NOMO-1 treated with dmso at 0.1 percent for 144 hours (cell line): ENCODE measurements at regions not wholly inside any gene's neighbourhood (a gene's known extent, or its start where the extent isn't known, plus 50 kb on each side); places are given as distances from the start of the nearest gene placed in this dataset.
"Not testable (repeated sequence)": the region's sequence is repeated elsewhere in the genome, so short reads cannot be mapped to it uniquely, and the experiment has no call there.

ENCODE experiments used
- DNase-seq: peaks from one replicate; lab custom pipeline; 2025; ENCODE audit not compliant: unreplicated experiment; lab: John Stamatoyannopoulos, UW

DNA sequence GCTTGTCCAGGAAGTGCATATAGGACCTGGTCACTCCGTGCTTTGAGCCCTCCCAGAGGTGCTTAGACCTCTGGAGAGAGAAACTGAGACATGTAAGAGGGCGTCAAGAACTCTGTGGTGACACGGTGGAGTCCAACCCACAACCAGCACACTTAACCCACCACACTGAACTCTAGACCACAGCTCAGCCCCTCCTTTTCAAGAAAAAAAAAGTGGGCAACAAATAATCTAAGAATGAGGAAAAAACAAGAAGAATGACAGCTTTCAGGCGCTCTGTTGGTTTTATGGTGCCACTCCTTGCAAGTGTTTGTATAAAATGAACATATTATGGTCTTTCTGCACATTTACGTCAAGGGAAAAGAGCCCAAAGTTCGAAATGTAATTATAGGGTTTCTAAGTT is 50.2 kb upstream of the SNAPC3 start:
- DNase-seq = no peak

DNA sequence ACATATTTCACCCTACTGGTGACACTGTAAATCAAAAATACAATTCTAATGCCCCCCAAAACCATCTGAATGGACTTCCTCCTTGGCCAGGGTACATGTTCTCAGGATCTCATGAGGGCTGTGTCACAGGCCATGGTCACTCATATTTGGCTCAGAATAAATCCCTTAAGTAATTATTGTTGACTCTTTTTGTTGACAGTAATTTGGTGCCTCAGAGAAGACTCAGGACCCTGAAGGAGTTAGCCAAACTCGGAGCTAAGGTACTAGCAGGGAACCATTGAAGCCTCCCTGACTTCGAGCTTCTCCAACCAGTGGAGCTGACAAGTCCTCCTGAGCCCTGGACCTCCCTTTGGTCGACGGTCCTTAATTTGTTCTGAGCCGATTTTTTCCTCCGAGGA is 51.2 kb upstream of the SNAPC3 start:
- no peak for DNase-seq

DNA sequence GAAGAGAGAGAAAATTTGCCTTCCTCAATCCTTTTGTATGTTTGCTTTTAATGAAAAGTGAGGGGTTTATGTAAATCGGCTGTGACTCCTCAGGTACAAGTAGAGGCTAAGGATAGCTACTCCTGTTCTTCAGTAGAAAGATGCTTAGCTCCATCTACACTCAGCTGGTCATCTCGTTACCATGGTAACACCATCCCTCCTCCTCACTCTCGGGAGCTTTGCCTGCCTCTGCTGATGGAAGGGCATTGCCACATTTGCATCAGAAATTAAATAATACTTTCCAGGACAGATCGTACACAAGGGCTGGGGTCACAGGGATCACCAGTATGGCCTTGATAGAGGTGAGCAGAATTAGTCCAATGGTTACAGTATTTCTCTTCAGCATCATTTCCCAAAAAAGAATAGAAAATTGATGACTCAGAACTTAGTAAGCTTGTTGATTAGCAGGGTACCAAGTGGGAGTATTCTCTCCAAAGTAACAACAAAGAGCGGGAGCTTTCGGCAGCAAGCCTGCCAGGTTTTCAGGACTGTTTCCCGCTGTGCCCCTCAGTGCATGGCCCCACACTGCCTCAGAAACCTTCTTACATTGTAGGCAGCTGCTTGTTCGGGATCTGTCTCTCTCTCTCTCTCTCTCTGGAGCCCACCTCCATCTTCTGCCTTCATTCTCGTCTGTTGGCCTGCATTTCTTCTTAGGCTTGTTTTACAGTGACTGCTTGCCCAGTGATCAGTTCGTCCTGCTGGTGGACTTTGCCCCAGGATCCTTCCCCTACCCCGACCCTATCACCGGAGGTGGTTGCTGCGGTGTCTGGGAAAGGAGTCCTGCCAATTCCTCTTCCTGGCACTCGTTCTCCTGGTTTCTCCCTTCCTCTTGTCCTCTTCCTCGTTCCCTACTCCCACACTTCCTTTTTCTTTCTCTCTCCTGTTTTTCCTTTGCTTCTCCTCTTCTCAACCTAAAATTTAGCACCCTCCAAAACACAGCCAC is 51.9 kb upstream of the SNAPC3 start:
- DNase-seq = no peak

GRCh38 chr9:15369871-15370270 is 52.8 kb upstream of the SNAPC3 start:
- DNase-seq = no peak

DNA sequence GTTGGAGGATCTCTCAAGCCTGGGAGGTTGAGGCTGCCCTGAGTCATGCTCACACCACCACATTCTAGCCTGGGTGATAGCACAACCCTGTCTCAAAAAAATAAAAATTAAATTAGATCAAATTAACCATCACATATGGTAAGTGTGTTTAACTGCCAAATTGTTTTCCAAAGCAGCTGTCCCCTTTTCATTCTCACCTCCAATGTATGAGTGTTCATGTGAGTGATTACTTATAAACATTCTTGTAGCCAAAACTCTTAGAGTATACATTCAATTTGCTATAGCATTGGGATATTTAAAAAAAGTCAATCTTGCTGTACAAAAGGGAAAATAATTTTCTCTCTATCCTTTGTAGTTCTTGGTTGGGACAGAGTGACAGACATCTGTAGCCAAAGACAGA is 53.4 kb upstream of the SNAPC3 start:
- DNase-seq = no peak

DNA sequence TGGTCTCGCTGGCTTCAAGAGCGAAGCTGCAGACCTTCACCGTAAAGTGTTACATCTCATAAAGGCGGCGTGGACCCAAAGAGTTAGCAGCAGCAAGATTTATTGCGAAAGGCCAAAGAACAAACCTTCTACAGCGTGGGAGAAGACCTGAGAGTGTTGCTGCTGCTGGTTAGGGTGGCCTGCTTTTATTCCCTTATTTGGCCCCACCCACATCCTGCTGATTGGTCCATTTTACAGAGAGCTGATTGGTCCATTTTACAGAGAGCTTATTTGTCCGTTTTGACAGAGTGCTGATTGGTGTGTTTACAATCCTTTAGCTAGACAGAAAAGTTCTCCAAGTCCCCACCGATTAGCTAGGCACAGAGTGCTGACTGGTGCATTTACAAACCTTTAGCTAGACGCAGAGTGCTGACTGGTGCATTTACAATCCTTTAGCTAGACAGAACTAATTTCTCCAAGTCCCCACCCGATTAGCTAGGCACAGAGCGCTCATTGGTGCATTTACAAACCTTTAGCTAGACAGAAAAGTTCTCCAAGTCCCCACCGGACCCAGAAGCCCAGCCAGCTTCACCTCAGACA is 57.6 kb upstream of the SNAPC3 start:
- DNase-seq = not testable (repeated sequence)

GRCh38 chr9:15361737-15362136 is 54.7 kb upstream of the TTC39B start:
- no peak for DNase-seq

- DNase-seq = peak; percentile 29
Observed at GRCh38 chr9:15357050-15357653, 50.1 kb upstream of the TTC39B start.
